Esophagus muscularis mucosa (tissue), 4 donors: ENCODE measurements at regions not wholly inside any gene's neighbourhood (a gene's known extent, or its start where the extent isn't known, plus 50 kb on each side); places are given as distances from the start of the nearest gene placed in this dataset.
"Not testable (repeated sequence)": the region's sequence is repeated elsewhere in the genome, so short reads cannot be mapped to it uniquely, and the experiment has no call there.

ENCODE experiments used
- DNase-seq: peaks from one replicate; pipeline ENCODE4 v3.0.0-alpha.2; 2017; ENCODE audit errors: extremely low spot score
- H3K27ac ChIP-seq, 4 donors: fragments of 200-600 bp; sonication (generic); replicated peaks in 1 of 4; 1 replicate in 3 of 4; 2 replicates in 1 of 4; pipeline ENCODE4 v1.5.1; 2016 to 2019; ENCODE audit warnings: mild to moderate bottlenecking in 1 of 4
- H3K27me3 ChIP-seq, 4 donors: fragments of 200-600 bp; sonication (generic); one replicate each; pipeline versions ENCODE4 v1.5.1 to v1.6.0; 2016 to 2019
- H3K36me3 ChIP-seq, 4 donors: fragments of 200-600 bp; sonication (generic); one replicate each; pipeline ENCODE4 v1.5.1; 2016 to 2019
- H3K4me1 ChIP-seq, 4 donors: fragments of 200-600 bp; sonication (generic); one replicate each; pipeline ENCODE4 v1.5.1; 2016 to 2019
- H3K4me3 ChIP-seq, 4 donors: fragments of 200-600 bp; sonication (generic); 1 replicate in 2 of 4; 2 replicates in 2 of 4; pipeline ENCODE4 v1.5.1; 2016 to 2019; ENCODE audit warnings: mild to moderate bottlenecking in 4 of 4, moderate library complexity in 1 of 4
- H3K9me3 ChIP-seq, 4 donors: fragments of 200-600 bp; sonication (generic); 1 replicate in 3 of 4; 2 replicates in 1 of 4; pipeline ENCODE4 v1.5.1; 2016 to 2019
- EP300 ChIP-seq: sonication (generic); formaldehyde crosslinking; IDR thresholded peaks from one replicate; pipeline ENCODE4 v1.6.1; 2017; ENCODE audit warnings: antibody characterized with exemption
- POLR2A ChIP-seq: fragments of 450-650 bp; IDR thresholded peaks from one replicate; pipeline ENCODE4 v1.6.1; 2017; ENCODE audit warnings: antibody characterized with exemption, moderate library complexity, mild to moderate bottlenecking, low read depth
- POLR2AphosphoS5 ChIP-seq, 2 donors: sonication (generic); formaldehyde crosslinking; IDR thresholded peaks; one replicate each; pipeline ENCODE4 v1.6.1; 2017; ENCODE audit warnings: antibody characterized with exemption in 2 of 2
- WGBS: methylation state at CpG from one replicate; pipeline ENCODE4 v1.1.5; 2018; 5-methylcytosine and 5-hydroxymethylcytosine counted together
- intact Hi-C: fragments of 100-400 bp; cut with DNase I; formaldehyde crosslinking; loops from one replicate; pipeline ENCODE4 v1.15.1; 2023
- TF ChIP-seq, protein P1 (sequence below), 3 experiments: fragments of 200-600 bp in 2 of 3; fragments of 450-650 bp in 1 of 3; sonication (generic) in 2 of 3; IDR thresholded peaks; one replicate each; pipeline ENCODE4 v1.5.1; 2017 to 2019; ENCODE audit warnings: antibody characterized with exemption in 3 of 3, mild to moderate bottlenecking in 2 of 3, moderate library complexity in 1 of 3

DNA sequence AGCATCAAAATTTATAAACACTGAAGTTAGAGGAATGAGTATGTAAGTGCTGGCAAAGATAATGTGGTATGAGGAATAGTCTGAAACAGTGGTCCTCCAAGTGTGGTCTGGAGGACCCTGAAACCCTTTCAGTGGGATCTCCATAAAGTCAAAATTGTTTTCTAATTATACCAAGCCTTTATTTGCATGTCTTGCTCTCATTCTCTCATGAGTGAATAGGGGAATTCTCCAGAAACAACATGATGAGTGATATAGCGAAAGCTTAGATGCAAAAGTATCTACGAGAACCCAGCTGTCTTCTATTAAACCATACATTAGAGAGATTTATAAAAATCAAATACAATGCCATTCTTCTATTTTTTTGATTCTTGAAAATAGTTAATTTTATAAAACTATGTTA, 145.0 kb upstream of the RAG2 start:
- no peak for DNase-seq
- TF ChIP-seq, protein P1, sequence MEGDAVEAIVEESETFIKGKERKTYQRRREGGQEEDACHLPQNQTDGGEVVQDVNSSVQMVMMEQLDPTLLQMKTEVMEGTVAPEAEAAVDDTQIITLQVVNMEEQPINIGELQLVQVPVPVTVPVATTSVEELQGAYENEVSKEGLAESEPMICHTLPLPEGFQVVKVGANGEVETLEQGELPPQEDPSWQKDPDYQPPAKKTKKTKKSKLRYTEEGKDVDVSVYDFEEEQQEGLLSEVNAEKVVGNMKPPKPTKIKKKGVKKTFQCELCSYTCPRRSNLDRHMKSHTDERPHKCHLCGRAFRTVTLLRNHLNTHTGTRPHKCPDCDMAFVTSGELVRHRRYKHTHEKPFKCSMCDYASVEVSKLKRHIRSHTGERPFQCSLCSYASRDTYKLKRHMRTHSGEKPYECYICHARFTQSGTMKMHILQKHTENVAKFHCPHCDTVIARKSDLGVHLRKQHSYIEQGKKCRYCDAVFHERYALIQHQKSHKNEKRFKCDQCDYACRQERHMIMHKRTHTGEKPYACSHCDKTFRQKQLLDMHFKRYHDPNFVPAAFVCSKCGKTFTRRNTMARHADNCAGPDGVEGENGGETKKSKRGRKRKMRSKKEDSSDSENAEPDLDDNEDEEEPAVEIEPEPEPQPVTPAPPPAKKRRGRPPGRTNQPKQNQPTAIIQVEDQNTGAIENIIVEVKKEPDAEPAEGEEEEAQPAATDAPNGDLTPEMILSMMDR (IDR thresholded peaks at IDR 0.05): no peak
- TF ChIP-seq EP300: no peak
- Histone ChIP-seq H3K36me3 (no peaks in the 10 kb centered on the region), H3K4me1 (peaks cover 0 to 8% (median 3%) of the 10 kb centered on the region in 4 donors), H3K27ac (no peak overlapping the region), H3K27me3 (no peaks in the 10 kb centered on the region), H3K9me3 (no peaks in the 10 kb centered on the region), H3K4me3 (no peak overlapping the region)
- intact Hi-C loops: loop anchor here (10.0 kb wide), 1 partner anchor 178 kb away; the partner anchor contains the start of gene RAG1
- WGBS: 97% methylated on average over 2 of the region's 2 CpGs

DNA sequence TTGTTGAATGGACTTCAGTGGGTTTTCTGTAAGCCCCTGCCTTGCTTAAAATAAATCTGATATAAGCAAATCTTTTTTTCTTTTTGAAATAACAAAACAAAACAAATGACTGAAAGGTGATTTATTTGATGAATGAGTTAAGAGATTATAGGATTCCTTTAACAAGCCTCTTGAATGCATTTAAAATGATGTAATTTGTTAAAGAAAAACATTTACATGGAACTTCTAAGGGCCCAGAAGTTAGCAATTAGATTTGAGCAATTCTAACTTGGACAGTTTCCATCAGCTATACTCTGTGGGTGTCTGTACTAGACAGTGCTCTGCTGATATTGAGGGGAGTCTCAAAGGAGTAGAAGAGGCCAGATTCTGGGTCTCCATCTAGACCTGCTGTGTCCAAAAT, 143.5 kb upstream of the RAG2 start:
- Histone ChIP-seq H3K9me3 (no peaks in the 10 kb centered on the region), H3K27ac (no peak overlapping the region), H3K4me1 (peaks cover 0 to 8% (median 3%) of the 10 kb centered on the region in 4 donors), H3K4me3 (no peak overlapping the region), H3K27me3 (no peaks in the 10 kb centered on the region), H3K36me3 (no peaks in the 10 kb centered on the region)
- TF ChIP-seq EP300: no peak
- TF ChIP-seq, protein P1 (IDR thresholded peaks at IDR 0.05): no peak
- TF ChIP-seq POLR2AphosphoS5 (IDR thresholded peaks at IDR 0.05): no peak
- TF ChIP-seq POLR2A: no peak
- intact Hi-C loops: loop anchor here (10.0 kb wide), 1 partner anchor 177 kb away; the partner anchor contains the start of gene RAG1
- no peak for DNase-seq

GRCh38 chr11:36738292-36738861, 140.3 kb upstream of the RAG2 start:
- H3K4me3 ChIP-seq: no peak overlapping the region
- H3K27me3 ChIP-seq: no peaks in the 10 kb centered on the region
- no peaks in the 10 kb centered on the region for H3K9me3 ChIP-seq
- intact Hi-C loops: no loop called here
- no peak overlapping the region for H3K27ac ChIP-seq
- 57% methylated on average over 3 of the region's 3 CpGs for WGBS
- TF ChIP-seq EP300 (no peak), POLR2AphosphoS5 (IDR thresholded peaks at IDR 0.05) (no peak), POLR2A (no peak)
- TF ChIP-seq, protein P1 (IDR thresholded peaks at IDR 0.05): no peak
- H3K4me1 ChIP-seq: no peaks in the 10 kb centered on the region
- no peak for DNase-seq
- H3K36me3 ChIP-seq: no peaks in the 10 kb centered on the region

- intact Hi-C loops: no loop called here
- Histone ChIP-seq H3K36me3 (no peaks in the 10 kb centered on the region), H3K4me1 (no peaks in the 10 kb centered on the region), H3K9me3 (no peaks in the 10 kb centered on the region), H3K27ac (no peak overlapping the region), H3K27me3 (no peaks in the 10 kb centered on the region), H3K4me3 (no peak overlapping the region)
- TF ChIP-seq POLR2A (no peak), POLR2AphosphoS5 (IDR thresholded peaks at IDR 0.05) (no peak), EP300 (no peak)
- TF ChIP-seq, protein P1 (IDR thresholded peaks at IDR 0.05): no peak
- no peak for DNase-seq
- WGBS: 79% methylated on average over 3 of the region's 3 CpGs
These were observed 138.1 kb upstream of the RAG2 start for GRCh38 chr11:36736103-36736502.

DNA sequence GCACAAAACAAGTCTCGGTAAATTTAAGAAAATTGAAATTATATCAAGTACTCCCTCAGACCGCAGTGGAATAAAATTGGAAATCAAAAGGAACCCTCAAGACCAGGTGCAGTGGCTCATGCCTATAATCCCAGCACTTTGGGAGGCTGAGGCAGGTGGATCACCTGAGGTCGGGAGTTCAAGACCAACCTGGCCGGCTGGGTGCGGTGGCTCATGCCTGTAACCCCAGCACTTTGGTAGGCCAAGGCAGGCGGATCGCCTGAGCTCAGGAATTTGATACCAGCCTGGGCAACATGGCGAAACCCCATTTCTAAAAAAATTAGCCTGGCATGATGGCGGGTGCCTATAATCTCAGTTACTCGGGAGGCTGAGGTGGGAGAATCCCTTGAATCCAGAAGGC, 135.7 kb upstream of the RAG2 start:
- H3K4me3 ChIP-seq, intact Hi-C loops, H3K27me3 ChIP-seq, H3K36me3 ChIP-seq, H3K9me3 ChIP-seq, H3K27ac ChIP-seq, H3K4me1 ChIP-seq: not testable (repeated sequence)
- DNase-seq: peak; percentile 39
- WGBS: 90% methylated on average over 10 of the region's 10 CpGs
